Hepatocyte (in vitro differentiated cells): ENCODE measurements at regions not wholly inside any gene's neighbourhood (a gene's known extent, or its start where the extent isn't known, plus 50 kb on each side); places are given as distances from the start of the nearest gene placed in this dataset.

ENCODE experiments used
- DNase-seq: peaks from one replicate; pipeline ENCODE4 v3.0.0-alpha.2; 2016; ENCODE audit warnings: low spot score
- H2AFZ ChIP-seq: fragments of 200-600 bp; sonication (generic); 2 replicates; pipeline ENCODE4 v1.6.0; 2016; ENCODE audit warnings: antibody characterized with exemption, mild to moderate bottlenecking
- H3K27ac ChIP-seq: fragments of 200-600 bp; sonication (generic); 2 replicates; pipeline ENCODE4 v1.5.1; 2016; ENCODE audit warnings: mild to moderate bottlenecking
- H3K27me3 ChIP-seq: fragments of 200-600 bp; sonication (generic); 2 replicates; pipeline ENCODE4 v1.6.1; 2016
- H3K36me3 ChIP-seq: fragments of 200-600 bp; sonication (generic); replicated peaks from 2 replicates; pipeline ENCODE4 v1.5.1; 2016; ENCODE audit warnings: low read depth; ENCODE audit not compliant: insufficient read depth
- H3K4me1 ChIP-seq: fragments of 200-600 bp; sonication (generic); 2 replicates; pipeline ENCODE4 v1.5.1; 2016; ENCODE audit warnings: mild to moderate bottlenecking, moderate library complexity; ENCODE audit not compliant: insufficient read depth
- H3K4me2 ChIP-seq: fragments of 200-600 bp; sonication (generic); 2 replicates; pipeline ENCODE4 v1.6.0; 2016
- H3K4me3 ChIP-seq: fragments of 200-600 bp; sonication (generic); 2 replicates; pipeline ENCODE4 v1.5.1; 2016; ENCODE audit warnings: mild to moderate bottlenecking
- H3K79me2 ChIP-seq: fragments of 200-600 bp; sonication (generic); 2 replicates; pipeline ENCODE4 v1.6.0; 2017; ENCODE audit warnings: mild to moderate bottlenecking
- H3K9me2 ChIP-seq: fragments of 200-600 bp; sonication (generic); replicated peaks from 2 replicates; pipeline ENCODE4 v1.6.0; 2017; ENCODE audit warnings: mild to moderate bottlenecking; ENCODE audit not compliant: insufficient read depth
- H3K9me3 ChIP-seq: fragments of 200-600 bp; sonication (generic); 2 replicates; pipeline ENCODE4 v1.5.1; 2016; ENCODE audit warnings: low read depth, mild to moderate bottlenecking
- H4K20me1 ChIP-seq: fragments of 200-600 bp; sonication (generic); 2 replicates; pipeline ENCODE4 v1.6.0; 2016; ENCODE audit warnings: mild to moderate bottlenecking; ENCODE audit not compliant: insufficient read depth, poor library complexity, severe bottlenecking
- EZH2 ChIP-seq: fragments of 200-600 bp; sonication (generic); IDR thresholded peaks from 2 replicates; pipeline ENCODE4 v1.6.1; 2016; ENCODE audit warnings: antibody characterized with exemption, mild to moderate bottlenecking, borderline replicate concordance
- EZH2phosphoT487 ChIP-seq: fragments of 200-600 bp; sonication (generic); IDR thresholded peaks from one replicate; pipeline ENCODE4 v1.6.1; 2018; ENCODE audit warnings: antibody characterized with exemption, mild to moderate bottlenecking, low read depth, moderate library complexity; ENCODE audit not compliant: unreplicated experiment, severe bottlenecking
- WGBS: methylation state at CpG from one replicate; pipeline ENCODE4 v1.1.6; 2016; ENCODE audit warnings: low lambda C conversion rate; ENCODE audit errors: missing lambda C conversion rate; 5-methylcytosine and 5-hydroxymethylcytosine counted together
- TF ChIP-seq, protein P1 (sequence below): fragments of 200-600 bp; sonication (generic); IDR thresholded peaks from 2 replicates; pipeline ENCODE4 v1.5.1; 2016; ENCODE audit warnings: antibody characterized with exemption, mild to moderate bottlenecking; ENCODE audit not compliant: poor library complexity

DNA sequence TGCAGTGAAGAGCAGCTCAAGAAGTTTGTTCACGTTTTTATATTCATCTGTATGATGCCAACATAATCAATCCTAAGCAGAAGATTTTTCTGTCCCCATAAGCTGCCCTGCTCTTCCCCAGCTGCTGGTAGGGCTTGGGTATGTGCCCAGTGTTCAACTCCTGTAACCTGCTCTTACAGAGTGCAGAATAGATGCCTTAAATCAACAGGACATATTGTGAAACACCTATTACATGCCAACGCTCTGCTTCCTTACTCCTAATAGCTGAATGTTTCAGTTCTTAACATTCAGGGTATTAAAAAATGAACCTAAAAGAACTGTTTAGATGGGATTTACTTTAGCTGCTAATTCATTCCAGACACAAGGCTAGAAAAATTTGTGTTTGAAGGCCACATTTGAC is 190.9 kb downstream of the HS3ST3A1 start:
- Histone ChIP-seq H3K4me1 (peaks cover 24% of the 10 kb centered on the region), H3K4me2 (no peak overlapping the region)
- peak; percentile 12 for DNase-seq

DNA sequence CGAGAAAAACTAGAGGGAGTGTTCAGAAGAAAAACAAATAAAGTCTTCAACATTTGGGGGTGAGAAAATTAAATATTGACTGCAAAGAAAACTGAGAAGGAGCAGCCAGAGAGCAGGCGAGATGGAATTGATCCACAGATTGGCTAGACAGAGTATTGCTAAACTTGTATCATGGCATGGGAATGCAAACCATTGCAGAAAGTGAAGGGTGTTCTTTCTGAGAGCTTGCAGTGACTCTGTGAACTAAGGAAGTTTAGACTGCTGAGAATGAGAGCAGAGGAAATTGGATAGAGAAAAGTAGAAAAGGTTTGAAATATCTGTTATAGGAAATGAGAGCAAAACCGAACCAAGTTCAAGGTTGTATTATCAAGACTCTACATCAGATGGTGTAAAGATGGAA is 191.5 kb downstream of the HS3ST3A1 start:
- H3K9me3 ChIP-seq = no peaks in the 10 kb centered on the region
- WGBS = 76% methylated on average over 3 of the region's 3 CpGs

More for the DNA sequence above, 190.9 kb downstream of the HS3ST3A1 start:
- H3K9me3 ChIP-seq = no peaks in the 10 kb centered on the region
- 51% methylated on average over 2 of the region's 2 CpGs for WGBS
- H3K36me3 ChIP-seq = no peaks in the 10 kb centered on the region
- H3K27ac ChIP-seq = peak overlapping the region; percentile 44
- no peak overlapping the region for H3K4me3 ChIP-seq
- no peak overlapping the region for H2AFZ ChIP-seq
- H3K27me3 ChIP-seq = no peaks in the 10 kb centered on the region
- H3K79me2 ChIP-seq = no peaks in the 10 kb centered on the region
- H4K20me1 ChIP-seq = no peaks in the 10 kb centered on the region
- no peaks in the 10 kb centered on the region for H3K9me2 ChIP-seq
- TF ChIP-seq, protein P1, sequence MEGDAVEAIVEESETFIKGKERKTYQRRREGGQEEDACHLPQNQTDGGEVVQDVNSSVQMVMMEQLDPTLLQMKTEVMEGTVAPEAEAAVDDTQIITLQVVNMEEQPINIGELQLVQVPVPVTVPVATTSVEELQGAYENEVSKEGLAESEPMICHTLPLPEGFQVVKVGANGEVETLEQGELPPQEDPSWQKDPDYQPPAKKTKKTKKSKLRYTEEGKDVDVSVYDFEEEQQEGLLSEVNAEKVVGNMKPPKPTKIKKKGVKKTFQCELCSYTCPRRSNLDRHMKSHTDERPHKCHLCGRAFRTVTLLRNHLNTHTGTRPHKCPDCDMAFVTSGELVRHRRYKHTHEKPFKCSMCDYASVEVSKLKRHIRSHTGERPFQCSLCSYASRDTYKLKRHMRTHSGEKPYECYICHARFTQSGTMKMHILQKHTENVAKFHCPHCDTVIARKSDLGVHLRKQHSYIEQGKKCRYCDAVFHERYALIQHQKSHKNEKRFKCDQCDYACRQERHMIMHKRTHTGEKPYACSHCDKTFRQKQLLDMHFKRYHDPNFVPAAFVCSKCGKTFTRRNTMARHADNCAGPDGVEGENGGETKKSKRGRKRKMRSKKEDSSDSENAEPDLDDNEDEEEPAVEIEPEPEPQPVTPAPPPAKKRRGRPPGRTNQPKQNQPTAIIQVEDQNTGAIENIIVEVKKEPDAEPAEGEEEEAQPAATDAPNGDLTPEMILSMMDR = no peak
- TF ChIP-seq EZH2 (no peak), EZH2phosphoT487 (no peak)

DNA sequence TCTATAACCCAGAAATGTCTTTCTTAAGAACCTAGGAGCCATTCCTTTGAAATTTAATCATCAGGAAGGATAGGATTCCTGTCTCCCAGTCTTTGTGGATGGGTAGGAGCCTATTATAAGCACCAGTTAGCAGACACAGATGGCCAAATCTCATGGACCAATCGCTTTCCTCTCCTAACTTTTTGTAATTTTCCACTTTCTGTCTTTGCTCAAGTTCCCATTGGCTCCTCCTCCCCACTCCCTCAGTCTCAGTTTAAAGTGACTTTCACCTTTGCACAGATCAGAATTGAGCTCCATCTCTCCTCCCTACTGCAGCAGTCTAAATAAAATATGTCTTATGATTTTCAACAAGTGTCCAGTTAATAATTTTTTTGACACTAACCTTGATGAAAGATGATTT is 192.3 kb downstream of the HS3ST3A1 start:
- TF ChIP-seq EZH2phosphoT487 (no peak), EZH2 (no peak)
- TF ChIP-seq, protein P1 = no peak
- H3K79me2 ChIP-seq = no peaks in the 10 kb centered on the region
- no peaks in the 10 kb centered on the region for H4K20me1 ChIP-seq
- H2AFZ ChIP-seq = no peak overlapping the region
- no peak overlapping the region for H3K4me2 ChIP-seq
- H3K27me3 ChIP-seq = no peaks in the 10 kb centered on the region
- H3K4me3 ChIP-seq = no peak overlapping the region
- H3K27ac ChIP-seq = no peak overlapping the region
- H3K9me2 ChIP-seq = no peaks in the 10 kb centered on the region
- 95% methylated on average over 1 of the region's 1 CpG for WGBS
- no peaks in the 10 kb centered on the region for H3K36me3 ChIP-seq
- no peaks in the 10 kb centered on the region for H3K9me3 ChIP-seq
- H3K4me1 ChIP-seq = peaks cover 19% of the 10 kb centered on the region
- DNase-seq = no peak

More for the DNA sequence above, 191.5 kb downstream of the HS3ST3A1 start:
- Histone ChIP-seq H3K27ac (peak overlapping the region; percentile 44), H3K9me2 (no peaks in the 10 kb centered on the region), H3K4me2 (no peak overlapping the region), H3K4me3 (no peak overlapping the region), H4K20me1 (no peaks in the 10 kb centered on the region), H3K36me3 (no peaks in the 10 kb centered on the region), H2AFZ (no peak overlapping the region), H3K27me3 (no peaks in the 10 kb centered on the region), H3K79me2 (no peaks in the 10 kb centered on the region), H3K4me1 (peaks cover 18% of the 10 kb centered on the region)
- DNase-seq = no peak
- no peak for TF ChIP-seq EZH2phosphoT487
- TF ChIP-seq EZH2 = no peak
- TF ChIP-seq, protein P1 = no peak

DNA sequence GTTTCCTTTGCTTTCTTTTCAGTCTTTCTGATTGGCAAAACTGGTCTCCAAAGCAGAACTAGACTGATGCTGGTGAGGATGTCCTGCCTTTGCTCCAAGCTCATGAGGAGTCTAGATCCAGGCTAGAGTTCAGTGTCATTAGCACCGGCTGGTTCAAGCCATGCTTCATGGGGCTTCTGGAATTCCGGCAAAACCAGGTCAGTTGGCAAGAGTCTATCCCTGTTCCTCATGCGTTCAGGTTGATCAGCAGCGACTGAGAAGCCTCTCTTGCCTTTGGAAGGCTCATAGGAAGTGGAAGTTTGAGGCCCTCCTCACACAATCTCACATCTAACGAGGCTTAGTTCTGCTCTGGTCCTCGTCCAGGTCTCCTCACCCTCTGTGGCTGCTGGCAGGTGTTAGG is 194.3 kb downstream of the HS3ST3A1 start:
- Histone ChIP-seq H3K27ac (no peak overlapping the region), H3K4me3 (no peak overlapping the region), H3K27me3 (no peaks in the 10 kb centered on the region), H4K20me1 (no peaks in the 10 kb centered on the region), H3K4me2 (no peak overlapping the region), H3K9me2 (no peaks in the 10 kb centered on the region), H2AFZ (no peak overlapping the region), H3K9me3 (no peaks in the 10 kb centered on the region), H3K4me1 (peaks cover 21% of the 10 kb centered on the region), H3K79me2 (no peaks in the 10 kb centered on the region), H3K36me3 (no peaks in the 10 kb centered on the region)
- WGBS = 95% methylated on average over 6 of the region's 6 CpGs
- no peak for TF ChIP-seq EZH2
- TF ChIP-seq EZH2phosphoT487 = no peak
- TF ChIP-seq, protein P1 = no peak
- no peak for DNase-seq
